AG10803 (cell line): ENCODE measurements at regions not wholly inside any gene's neighbourhood (a gene's known extent, or its start where the extent isn't known, plus 50 kb on each side); places are given as distances from the start of the nearest gene placed in this dataset.

Experiments
- DNase-seq: peaks from one replicate; pipeline ENCODE4 v3.0.0; 2010; ENCODE audit warnings: low read depth
- H3K4me3 ChIP-seq: 2 replicates; pipeline ENCODE4 v1.5.1; 2011; ENCODE audit warnings: mild to moderate bottlenecking, low read length, control low read depth
- TF ChIP-seq, protein P1 (sequence below): conservative IDR thresholded peaks from 2 replicates; pipeline ENCODE4 v1.5.1; 2011; ENCODE audit warnings: mild to moderate bottlenecking, low read length, control low read depth, inconsistent platforms

DNA sequence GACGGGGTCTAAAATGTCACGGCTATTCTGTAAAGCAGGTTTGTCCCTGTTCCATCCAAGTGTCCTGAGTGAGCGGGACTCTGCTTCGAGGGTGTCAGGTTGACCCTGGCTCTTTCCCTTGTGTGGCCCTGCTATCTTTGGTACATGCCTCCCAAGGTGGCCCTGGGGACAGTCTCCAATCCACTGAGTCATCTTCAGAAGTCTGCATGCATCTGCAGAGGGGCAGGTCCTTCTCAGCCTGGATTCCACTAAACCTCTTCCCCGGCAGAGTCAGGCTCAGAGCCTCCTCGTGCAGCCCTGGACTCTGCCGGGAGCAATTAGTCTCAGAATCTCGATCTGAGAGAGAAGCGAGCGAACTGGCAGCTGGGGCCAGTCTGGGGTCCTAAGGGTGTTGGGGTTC, 50.1 kb upstream of the KCNJ15 start:
- DNase-seq, result no peak
- no peak overlapping the region for H3K4me3 ChIP-seq

More for the DNA sequence above, 50.1 kb upstream of the KCNJ15 start:
- TF ChIP-seq, protein P1, sequence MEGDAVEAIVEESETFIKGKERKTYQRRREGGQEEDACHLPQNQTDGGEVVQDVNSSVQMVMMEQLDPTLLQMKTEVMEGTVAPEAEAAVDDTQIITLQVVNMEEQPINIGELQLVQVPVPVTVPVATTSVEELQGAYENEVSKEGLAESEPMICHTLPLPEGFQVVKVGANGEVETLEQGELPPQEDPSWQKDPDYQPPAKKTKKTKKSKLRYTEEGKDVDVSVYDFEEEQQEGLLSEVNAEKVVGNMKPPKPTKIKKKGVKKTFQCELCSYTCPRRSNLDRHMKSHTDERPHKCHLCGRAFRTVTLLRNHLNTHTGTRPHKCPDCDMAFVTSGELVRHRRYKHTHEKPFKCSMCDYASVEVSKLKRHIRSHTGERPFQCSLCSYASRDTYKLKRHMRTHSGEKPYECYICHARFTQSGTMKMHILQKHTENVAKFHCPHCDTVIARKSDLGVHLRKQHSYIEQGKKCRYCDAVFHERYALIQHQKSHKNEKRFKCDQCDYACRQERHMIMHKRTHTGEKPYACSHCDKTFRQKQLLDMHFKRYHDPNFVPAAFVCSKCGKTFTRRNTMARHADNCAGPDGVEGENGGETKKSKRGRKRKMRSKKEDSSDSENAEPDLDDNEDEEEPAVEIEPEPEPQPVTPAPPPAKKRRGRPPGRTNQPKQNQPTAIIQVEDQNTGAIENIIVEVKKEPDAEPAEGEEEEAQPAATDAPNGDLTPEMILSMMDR, result no peak
